Stimulated activated CD8-positive, alpha-beta memory T cell treated with anti-CD3 and anti-CD28 coated beads, Interleukin-4, amount 100 ng/mL, for 4 hours (primary cell): ENCODE measurements at regions not wholly inside any gene's neighbourhood (a gene's known extent, or its start where the extent isn't known, plus 50 kb on each side); places are given as distances from the start of the nearest gene placed in this dataset.
"Not testable (repeated sequence)": the region's sequence is repeated elsewhere in the genome, so short reads cannot be mapped to it uniquely, and the experiment has no call there.

Source experiments
- DNase-seq, 2 donors: peaks; one replicate each; pipeline ENCODE4 v3.0.0-alpha.2; 2020; ENCODE audit warnings: low read depth in 2 of 2, low spot score in 1 of 2

DNA sequence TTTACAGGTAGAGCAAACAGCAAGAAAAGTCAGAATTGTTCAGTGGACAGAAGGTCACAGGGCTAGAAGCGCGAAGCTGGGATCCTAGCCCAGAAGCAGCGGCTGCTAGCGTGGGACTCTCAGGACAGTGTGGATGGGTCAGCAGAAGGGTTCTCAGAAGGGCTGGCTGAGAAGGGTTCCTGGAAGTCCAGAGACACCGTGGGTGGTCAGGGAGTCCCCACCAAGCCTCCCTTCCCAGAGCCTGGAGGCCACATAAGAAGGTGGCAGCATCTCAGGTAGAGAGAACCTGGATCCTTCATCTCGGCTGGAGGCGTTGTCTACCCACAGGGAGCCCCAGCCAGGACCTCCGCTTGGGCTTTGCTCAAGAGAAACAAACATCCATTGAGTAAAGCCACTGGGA is 696.3 kb downstream of the PTPRU start:
- no peak for DNase-seq

DNA sequence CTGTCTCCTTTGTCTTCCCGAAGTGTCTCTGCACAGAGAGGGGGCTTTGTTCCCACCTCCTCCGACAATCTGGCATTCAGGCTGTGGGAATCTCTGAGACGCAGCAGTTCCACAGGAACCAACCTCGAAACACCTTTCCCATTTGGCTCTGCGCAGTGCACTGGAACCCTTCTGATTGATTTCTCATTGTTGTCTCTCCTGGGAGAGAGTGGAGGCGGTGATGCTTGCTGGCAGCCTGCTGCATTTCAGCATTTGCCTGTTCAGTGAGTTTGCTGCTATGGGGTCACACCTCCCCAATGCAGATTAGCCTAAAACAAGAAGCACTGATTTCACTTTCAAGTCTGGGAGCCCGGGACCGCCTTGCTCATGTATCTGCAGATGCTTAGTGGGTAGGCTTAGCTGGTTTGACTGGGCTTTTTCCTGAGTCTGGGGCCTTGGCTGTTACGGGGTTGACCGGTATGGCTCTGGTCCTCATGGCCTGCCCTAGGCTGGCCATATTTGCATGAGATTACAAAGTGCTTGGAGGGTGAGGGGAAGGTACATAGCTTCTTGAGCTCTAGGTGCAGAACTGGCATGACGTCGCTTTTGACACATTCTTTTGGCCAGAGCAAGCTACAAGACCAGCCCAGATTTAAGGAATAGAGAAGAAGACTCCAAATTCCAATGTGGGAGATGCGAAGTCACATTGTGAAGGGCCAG is 695.3 kb downstream of the PTPRU start:
- DNase-seq = no peak

DNA sequence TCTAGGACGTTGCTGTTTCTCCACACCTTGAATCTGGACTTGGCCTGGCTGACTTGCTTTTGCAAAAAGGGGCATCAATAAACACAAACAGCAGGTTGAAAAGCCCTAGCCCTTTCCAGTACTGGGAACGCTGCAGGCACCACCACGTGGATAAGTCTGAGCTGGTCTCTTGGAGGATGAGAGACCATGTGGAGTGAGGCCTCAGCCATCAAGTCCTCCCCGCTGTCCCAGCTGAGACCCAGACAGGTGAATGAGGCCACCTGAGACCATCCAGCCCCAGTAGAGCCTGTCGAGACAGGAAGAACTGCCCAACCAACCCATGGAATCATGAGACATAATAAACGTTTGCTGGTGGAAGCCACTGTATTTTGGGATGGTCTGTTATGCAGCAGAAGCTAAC is 688.7 kb downstream of the PTPRU start:
- DNase-seq = no peak

DNA sequence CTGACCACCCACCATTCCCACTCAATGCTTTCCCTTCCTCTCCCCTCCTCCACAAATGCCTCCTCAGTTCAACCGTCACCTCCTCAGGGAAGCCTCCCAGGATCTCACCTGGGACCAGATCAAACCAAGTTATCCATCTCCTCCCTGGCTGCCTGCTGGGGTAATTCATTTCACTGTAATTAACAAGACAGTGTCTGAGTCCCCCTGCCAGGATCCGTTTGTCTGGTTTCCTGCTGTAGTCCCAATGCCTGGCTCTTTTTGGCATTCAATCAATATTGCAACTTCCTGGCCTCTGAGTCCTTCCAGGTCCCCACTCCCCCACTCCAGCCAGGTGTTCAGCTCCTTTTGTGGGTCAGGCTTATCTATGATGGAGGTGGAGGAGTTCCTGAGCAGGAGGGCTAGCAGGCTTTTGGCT is 687.7 kb downstream of the PTPRU start:
- no peak for DNase-seq

DNA sequence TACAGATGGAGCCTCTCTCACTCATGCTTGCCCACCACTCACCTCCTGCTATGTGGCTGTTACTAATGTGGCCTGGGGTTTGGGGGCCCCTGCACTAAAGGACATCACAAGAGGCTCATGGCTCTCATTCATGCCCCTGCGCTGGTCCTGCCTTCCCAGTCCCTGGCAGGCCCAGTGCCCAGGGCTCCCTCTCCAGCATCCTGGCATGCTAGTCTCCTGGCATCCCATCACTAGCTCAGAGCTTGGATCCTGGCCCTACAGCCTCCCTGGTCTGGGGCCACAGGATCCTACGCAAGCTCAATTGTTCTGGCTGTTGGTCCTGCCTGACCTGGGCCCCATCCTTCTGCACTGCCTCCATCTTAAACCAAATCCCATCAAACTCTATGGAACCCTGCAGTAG is 685.4 kb downstream of the PTPRU start:
- no peak for DNase-seq

DNA sequence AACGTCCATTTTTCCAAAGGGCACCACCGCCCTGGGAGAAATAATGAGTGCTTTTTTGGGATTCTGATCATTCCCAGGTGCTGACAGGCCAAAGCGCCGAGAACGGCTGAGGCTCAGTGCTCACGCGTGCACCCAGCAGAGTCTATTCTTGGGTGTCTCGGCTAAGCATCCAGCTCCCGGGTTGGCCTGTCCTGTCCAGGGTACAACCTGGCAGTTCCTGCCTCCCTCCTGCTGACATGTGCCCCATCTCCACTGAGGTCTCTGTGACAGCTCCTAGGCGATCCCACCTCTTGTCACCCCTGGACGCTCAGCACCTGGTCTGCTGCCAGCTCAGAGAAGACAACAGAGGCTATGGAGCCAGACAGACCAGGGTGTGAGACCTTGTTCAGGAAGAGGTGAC is 684.5 kb downstream of the PTPRU start:
- DNase-seq = no peak

DNA sequence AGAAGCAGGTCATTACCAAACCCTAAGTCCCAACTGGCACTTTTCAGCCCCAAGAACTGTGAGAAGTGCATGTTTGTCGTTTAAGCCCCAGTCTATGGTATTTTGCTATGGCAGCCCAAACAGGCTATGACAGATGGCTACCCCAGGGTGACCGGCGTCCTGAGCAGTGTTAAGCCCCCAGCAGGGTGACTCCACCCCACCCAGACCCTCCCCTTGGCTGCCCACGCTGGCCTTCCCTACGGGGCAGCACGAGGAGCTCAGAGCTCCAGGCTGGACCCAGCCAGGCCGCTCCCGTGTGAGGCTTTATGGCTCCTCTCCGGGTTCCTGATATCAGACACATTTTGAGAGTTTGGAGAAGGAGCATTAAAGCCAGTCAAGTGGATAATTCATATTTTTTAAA is 684.0 kb downstream of the PTPRU start:
- no peak for DNase-seq

DNA sequence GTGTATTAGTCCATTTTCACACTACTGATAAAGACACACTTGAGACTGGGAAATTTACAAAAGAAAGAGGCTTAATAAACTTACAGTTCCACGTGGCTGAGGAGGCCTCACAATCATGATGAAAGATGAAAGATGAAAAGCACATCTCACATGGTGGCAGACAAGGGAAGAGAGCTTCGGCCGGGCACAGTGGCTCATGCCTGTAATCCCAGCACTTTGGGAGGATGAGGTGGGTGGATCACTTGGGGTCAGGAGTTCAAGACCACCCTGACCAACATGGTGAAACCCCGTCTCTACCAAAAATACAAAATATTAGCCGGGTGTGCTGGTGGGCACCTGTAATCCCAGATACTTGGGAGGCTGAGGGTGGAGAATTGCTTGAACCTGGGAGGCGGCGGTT is 682.7 kb downstream of the PTPRU start:
- DNase-seq = not testable (repeated sequence)

DNA sequence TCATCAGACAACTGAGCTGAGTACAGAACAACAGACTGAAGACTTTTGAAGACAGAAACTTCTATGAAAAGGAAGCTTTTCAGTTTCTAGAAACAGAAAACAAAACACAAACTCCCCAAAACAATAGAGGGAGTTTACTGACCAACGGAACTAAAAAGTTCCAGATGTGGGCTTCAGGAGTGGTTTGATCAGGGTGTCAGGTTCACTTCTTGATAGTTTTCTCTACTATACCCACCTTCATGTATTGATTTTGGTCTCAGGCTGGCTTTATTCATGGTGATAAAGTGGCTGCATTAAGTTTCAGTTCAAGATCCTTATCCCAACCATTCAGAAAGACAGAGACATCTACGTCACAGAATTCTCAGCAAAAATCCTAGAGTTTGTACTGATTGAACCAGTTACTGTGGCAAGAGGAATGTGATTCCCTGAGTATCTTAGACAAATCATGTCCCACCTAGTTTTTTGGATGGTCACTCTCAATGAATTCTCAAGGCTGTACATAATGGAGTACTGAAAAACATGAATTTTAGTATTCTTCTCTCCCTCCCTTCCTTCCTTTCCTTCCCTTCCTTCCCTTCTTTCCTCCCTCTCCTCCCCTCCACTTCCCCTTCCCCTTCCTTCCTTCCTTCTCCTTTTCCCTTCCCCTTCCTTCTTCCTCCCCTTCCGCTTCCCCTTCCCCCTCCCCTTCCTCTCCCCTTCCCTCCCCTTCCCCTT is 680.5 kb downstream of the PTPRU start:
- no peak for DNase-seq

DNA sequence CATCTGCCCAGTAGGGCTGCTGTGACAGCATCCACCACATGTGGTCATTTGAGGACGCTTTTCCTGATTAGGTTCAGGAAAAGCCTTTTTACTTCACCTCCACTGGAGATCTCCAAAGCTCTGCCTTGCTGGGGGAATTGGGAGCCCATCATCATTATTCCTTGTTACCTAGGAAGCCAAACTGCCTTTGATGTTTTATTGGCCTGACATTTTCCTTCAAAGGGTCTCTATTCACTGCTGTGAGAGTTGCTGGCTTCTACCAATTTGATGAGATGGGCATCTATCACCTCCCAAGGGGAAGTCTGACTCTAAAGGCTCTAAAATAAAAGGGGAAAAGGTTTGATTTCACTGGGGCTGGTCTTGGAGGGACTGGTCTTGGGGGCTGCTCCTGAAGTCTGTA is 678.6 kb downstream of the PTPRU start:
- no peak for DNase-seq

DNA sequence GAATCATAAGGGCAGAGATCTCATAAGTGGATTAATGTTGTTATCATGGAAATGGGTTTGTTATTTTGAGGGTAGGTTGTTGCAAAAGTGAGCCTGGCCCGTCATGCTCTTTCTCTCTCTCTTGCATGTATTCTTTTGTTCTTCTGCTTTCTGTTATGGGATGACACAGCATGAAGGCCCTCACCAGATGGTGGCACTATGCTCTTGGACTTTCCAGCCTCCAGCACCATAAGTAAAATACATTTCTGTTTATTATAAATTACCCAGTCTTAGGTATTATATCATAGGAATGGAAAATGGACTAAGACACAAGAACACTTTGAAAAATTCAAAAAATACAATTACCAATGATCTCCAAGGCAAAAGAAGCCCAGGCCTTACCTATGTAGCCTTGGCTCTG is 676.1 kb downstream of the PTPRU start:
- no peak for DNase-seq

DNA sequence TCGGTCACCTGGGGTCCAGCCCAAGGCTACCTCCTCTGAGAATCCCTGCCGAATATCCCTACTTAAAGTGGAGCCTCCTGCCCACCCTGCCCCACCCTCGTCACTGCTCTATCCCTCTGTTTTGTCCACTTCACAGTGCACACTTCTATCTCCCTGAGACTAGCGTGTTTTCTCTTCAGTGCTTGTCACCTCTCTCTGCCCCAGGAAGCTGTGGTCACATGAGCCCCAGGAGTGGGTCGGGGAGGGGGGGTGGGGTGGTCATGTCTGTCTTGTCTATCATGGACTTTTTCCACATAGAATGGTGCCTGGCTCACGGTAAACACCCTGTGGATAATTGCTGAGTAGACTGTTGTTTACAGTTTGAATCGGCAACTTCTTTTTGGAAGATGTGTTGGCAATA is 673.6 kb downstream of the PTPRU start:
- no peak for DNase-seq

DNA sequence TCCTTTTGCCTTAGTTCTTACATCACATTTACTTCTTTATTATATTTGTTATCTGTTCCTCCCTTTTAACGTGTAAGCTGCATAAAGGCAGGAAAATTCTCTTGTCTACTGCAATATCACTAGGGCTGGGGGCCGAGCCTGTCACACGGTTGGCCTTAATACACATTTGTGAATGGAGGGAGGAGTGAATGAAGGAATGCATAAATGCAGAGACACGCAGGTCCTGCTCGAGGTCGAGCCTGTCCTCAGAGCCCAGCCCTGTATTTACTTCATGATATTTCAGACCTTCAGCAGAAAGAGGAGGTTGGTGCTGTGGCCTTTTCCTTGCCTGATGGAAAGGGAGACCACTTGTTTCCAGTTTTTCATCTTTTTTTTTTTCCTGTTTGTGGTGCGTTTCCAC is 671.3 kb downstream of the PTPRU start:
- DNase-seq = no peak

DNA sequence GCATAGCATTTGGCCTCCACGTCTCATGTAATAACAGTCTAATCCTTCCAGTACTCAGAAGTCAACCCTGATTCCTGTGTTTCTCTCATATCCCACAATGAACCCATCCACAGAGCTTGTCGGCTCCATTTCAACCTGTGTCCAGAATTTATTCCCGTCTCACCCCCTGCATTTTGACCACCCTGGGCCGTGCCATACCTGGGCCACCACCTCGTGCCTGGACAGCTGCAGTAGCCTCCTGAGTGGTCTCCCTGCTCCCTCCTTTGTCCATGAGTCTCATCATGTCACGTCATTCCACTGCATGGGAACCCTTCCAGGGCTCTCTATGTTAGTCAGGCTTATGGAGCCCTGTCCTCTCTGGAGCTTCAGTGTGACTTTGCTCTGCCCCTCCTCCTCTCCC is 670.6 kb downstream of the PTPRU start:
- no peak for DNase-seq

DNA sequence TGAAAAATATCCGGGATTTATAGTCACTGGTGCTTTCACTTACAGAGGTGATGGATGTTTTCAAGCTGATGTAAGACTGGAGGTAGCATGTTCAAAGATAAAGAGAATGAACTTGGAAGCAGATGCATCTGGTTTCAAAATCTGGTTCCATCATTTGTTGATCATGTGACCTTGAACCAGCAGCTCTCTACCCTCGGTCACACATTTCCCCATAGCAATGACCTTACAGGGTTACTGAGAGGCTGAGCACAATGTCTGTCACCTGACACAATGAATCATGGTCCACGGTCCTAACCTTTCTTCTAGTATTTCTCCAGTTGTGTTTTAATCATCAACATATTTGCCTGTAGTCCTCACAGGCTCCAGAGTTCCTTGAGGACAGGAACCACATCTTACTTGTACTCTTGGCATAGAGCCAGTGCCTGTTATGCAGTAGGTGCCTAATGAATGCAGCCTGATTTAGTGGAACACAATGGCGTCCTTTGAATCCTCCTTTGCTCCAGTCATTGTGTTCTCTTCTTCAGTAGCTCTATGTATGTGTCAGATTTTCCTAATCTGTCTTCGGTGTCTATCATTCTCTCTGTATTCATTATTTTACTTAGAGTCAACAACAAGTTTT is 667.3 kb downstream of the PTPRU start:
- DNase-seq = no peak

DNA sequence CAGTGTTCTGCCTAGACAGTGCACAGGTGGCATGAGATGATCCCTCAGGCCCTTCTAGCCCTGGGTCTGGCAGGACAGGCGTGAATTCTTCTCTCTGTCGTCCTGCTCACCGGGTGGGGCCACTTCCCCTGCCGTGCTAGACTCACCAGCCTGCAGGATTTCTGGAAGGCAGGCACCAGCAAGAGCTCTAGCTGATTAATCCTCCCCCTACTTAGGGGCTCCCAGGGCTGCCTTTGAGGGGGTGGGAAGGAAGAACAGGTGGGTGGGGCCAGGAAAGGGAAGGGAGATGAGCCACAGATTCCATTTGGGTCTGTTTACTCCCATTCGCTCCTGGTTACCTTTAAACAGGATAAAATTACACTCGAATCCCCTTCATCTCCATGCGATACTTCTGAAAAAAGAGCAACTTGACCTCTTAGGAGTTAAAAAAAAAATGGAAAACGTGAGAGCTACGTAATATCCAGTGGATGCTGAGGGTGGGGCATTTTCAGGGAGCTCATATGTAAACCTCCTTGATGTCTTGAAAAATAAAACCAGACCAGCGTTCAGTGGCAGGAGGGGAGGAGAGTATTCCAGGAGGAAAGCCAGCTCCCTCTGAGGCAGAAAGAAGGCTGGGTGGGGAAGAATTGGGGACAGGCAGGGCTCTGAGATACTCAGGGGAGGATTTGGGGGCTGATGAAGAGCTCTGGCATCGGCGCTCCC is 665.5 kb downstream of the PTPRU start:
- DNase-seq = no peak

DNA sequence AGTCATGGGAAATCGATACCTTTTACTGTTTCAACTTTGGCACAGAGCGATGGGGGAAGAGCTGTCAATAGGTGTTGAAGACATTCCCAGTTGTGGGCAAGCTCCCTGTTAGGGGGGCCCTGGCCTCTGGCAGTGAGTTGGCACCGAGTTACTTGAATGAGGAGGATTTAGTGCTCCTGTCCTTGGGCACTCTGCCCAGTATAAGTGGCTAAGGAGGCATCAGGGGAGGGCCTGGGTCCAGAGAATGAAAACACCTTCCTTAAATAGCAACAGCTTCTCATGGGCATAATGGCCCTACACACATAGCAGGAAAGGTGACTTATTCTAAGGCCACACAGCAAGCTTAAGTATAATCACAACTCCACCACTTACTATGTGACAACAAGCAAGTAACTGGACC is 664.4 kb downstream of the PTPRU start:
- DNase-seq = no peak

DNA sequence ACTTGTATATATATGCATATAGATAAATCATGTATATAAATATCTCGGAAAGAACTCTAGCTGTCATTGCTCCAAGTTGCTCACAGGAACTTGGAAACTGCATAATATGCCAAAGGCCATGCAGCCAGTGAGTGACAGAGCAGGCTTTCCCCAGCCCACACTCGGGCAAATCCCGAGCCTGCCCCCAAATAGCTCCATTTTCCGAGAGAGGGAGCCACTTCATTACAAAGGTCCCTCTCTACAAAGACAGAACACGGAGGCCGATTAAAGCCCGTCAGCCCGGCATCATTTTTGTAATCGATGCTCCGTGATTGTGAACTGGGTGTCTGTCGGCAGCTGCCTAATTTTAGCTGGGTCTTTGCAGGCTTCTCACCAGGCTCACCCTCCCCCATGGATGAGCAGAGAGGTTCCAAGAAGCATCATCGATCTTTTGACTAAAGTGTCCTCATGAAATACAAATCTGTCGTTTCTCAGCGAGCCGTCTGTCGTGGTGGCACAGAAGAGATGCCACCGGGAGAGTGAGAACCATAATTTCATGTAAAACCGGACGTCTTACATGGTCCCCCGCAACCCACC is 663.9 kb downstream of the PTPRU start:
- no peak for DNase-seq

DNA sequence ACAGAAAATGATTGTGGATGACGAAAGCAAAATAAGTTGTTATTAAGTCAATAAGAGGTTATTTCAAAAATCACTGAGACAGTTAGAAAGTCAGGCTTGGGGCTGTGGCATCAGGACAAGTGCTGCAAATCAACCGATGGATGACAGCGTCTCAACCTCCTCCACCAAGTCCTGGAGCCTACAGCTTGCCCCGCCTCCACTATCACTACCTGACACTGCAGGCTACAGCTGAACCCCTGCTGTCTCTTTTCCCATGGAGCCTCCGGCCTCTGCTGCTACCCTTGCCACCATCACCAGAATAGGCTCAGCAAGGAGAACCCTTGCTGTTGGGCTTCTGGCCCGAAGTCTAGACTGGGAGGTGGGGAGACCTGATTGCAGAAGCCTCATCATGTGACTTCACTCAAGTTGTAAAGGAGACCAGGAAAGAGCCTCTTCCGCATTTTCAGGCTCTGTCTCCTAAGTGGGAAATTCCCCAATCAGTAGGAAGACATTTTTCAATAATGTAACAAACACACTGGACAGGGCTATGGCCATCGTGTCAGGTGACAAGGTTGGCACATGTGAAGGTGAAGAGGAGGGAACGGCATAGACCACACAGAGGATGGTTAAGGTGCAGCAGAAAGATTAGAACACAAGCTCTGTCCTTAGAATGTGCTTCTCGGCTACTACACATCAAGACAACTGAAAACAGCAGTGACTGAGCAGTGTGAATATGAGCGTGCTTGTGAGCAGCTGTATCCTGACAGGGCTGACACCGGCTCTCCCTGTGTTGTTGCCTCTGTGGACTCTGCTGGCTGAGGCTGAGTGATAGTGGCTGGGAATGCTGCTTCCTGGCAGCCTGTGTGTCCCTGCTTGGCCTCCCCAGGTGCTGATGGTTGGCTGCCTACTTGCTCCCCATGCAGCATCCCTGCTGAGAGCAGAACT is 660.7 kb downstream of the PTPRU start:
- DNase-seq = no peak

DNA sequence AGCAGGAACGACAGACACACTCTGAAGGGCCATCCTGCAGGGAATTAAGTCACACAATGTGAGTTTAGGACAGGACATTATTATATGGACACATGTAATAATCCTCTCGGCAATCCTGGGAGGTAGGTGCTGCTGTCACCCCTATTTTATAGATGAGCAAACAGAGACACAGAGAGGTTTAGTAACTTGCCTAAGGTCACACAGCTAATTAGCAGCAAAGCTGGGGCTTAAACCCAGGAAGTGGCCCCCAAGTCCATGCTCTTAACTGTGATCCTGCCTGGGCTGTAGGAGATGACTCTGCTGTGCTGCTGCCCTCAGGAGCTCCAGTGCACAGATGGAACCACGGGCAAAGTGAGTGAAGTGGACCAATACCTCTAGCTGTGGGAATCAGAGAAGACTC is 660.0 kb downstream of the PTPRU start:
- no peak for DNase-seq

DNA sequence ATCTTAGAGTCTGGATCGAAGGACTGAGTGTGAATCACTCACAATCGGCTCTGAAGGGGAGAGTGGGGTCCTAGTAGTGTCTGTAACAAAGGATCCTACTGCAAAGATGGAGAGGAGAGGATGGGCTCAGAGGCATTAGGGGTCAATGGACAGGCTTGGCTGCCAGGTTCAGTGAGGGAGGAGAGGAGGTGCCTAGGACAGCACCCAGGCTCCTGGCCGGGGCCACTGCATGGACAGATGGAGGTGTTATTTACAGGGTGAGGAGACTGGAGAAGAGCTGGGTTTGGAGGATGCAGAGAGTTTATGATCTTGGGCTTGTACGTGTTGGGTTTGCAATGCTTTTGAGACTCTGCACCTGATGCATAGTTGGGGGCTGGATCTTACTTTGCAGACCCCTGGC is 658.9 kb downstream of the PTPRU start:
- no peak for DNase-seq
